GM12878 (cell line): ENCODE measurements at regions not wholly inside any gene's neighbourhood (a gene's known extent, or its start where the extent isn't known, plus 50 kb on each side); places are given as distances from the start of the nearest gene placed in this dataset.

Source experiments
- CTCF ChIP-seq, 3 experiments: IDR thresholded peaks in 2 of 3; conservative IDR thresholded peaks in 1 of 3; 2 replicates each; pipeline ENCODE4 v1.5.1; 2011; ENCODE audit warnings: low read depth in 3 of 3, low read length in 3 of 3, mild to moderate bottlenecking in 3 of 3, control low read depth in 2 of 3, moderate library complexity in 2 of 3, inconsistent platforms in 1 of 3, mixed read lengths in 1 of 3; ENCODE audit not compliant: control insufficient read depth in 2 of 3, insufficient read depth in 1 of 3; ENCODE audit errors: extremely low read depth in 1 of 3
- NFYB ChIP-seq: IDR thresholded peaks from 2 replicates; pipeline ENCODE4 v1.6.1; 2011; ENCODE audit warnings: low read depth, mild to moderate bottlenecking, low read length, improper control_type of control experiment, moderate library complexity; ENCODE audit not compliant: insufficient read depth
- PBX3 ChIP-seq: IDR thresholded peaks from 2 replicates; pipeline ENCODE4 v1.6.1; 2011; ENCODE audit warnings: mild to moderate bottlenecking, low read depth, low read length, moderate library complexity; ENCODE audit not compliant: insufficient replicate concordance
- YBX1 ChIP-seq: fragments of 450-650 bp; IDR thresholded peaks from 2 replicates; pipeline ENCODE4 v1.6.1; 2016; ENCODE audit warnings: antibody characterized with exemption

- TF ChIP-seq CTCF (IDR thresholded peaks at IDR 0.05 in 2 of 3, conservative IDR thresholded peaks at IDR 0.05 in 1 of 3; ENCODE audit: control insufficient read depth in 2 of 3, extremely low read depth in 1 of 3, insufficient read depth in 1 of 3, low read depth in 3 of 3, low read length in 3 of 3) (no peak), PBX3 (no peak), YBX1 (no peak), NFYB (no peak)
Measured at GRCh38 chr3:178397836-178398235, 138.4 kb upstream of the KCNMB2 start.
